Activated naive CD8-positive, alpha-beta T cell treated with anti-CD3 and anti-CD28 coated beads, Interleukin-2, amount 50 U/mL, for 16 hours (primary cell): ENCODE measurements at regions not wholly inside any gene's neighbourhood (a gene's known extent, or its start where the extent isn't known, plus 50 kb on each side); places are given as distances from the start of the nearest gene placed in this dataset.

Experiments
- DNase-seq: peaks from one replicate; pipeline ENCODE4 v3.0.0-alpha.2; 2020; ENCODE audit warnings: low read depth, low spot score

DNA sequence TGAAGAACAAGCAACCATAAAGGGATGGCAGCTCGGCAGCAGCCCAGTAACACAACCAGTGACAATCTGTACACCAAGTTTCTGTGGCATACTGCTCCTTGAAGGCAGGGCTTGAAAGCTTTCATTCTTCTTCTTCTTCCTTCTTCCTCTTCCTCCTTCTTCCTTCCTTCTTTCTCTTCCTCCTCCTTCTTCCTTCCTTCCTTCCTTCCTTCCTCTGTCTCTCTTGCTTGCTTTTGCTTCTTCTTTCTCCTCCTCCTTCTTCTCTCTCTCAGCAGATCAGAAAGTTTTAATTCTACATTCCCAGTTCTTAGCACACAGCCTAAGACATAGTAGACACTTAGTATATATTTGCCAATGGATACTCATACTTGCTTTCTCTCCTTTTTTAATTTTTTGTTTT, 95.9 kb downstream of the GLUL start:
- no peak for DNase-seq

GRCh38 chr1:182293119-182293589, 98.4 kb downstream of the GLUL start:
- no peak for DNase-seq

DNA sequence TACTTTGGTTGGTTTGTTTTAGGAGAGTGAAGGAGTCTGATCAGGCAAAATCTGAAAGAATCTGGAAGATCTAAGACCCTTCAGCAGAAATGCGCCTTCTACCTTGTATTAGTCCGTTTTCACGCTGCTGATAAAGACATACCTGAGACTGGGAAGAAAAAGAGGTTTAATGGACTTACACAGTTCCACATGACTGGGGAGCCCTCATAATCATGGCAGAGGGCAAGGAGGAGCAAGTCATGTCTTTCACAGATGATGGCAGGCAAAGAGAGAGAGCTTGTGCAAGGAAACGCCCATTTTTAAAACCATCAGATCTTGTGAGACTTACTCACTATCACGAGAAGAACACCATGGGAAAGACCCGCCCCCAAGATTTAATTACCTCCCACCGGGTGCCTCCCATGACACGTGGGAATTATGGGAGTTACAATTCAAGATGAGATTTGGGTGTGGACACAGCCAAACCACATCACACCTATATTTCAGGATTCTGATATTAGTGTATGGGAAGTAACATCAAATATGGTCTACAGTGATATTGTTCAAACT, 99.3 kb downstream of the GLUL start:
- DNase-seq, result no peak

DNA sequence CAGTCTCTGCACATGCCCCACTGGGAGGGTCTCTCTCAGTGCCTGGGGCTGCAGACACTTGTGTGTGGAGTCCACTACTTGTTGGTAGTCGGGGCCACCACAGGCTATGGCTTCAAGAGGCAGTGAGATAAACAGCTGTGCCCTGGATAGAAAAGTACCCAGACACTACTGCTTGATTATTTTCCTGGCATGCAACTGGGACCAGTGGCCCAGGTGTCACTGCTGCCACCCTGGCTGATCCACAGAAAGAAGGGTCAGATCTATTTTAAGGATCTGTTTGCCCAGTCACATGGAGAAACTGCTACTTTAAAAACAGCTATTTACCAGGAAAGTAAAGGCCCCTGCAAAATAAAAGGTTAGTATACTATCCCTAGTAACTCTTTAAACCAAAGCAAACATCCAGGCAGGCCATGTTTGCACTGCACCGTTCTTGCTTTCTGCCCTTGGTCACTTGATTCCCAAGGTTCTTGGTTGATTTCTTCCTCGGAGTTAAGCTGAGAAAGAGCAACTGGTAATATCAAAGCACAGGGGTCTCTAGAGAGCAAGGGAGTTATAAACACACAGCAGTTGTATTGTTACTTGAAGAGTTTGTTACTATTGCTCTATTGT, 99.9 kb downstream of the GLUL start:
- DNase-seq, result no peak

GRCh38 chr1:182288749-182289604, 102.6 kb downstream of the GLUL start:
- no peak for DNase-seq

- no peak for DNase-seq
Observed at GRCh38 chr1:182286761-182287160, 104.8 kb downstream of the GLUL start.

- no peak for DNase-seq
Observed at GRCh38 chr1:182283746-182284544, 107.6 kb downstream of the GLUL start.

DNA sequence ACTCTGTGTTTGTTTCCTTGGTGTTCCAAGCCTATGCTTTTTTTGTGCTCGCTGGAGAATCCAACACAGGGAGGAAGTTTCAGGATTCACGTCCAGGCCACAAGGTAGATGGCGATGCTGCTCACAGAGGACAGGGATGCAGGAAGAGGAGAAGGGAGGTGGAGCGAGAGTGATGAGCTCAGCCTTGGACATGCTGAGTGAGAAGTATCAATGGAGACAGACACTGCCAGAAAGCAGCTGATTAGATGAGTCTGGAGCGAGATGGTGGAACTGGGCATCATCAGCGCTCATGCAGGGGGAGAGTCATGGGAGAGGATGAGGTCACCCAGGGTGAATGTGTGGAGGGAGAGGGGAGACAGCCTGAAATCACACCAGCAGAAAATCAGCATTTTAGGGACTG, 110.0 kb downstream of the GLUL start:
- no peak for DNase-seq

DNA sequence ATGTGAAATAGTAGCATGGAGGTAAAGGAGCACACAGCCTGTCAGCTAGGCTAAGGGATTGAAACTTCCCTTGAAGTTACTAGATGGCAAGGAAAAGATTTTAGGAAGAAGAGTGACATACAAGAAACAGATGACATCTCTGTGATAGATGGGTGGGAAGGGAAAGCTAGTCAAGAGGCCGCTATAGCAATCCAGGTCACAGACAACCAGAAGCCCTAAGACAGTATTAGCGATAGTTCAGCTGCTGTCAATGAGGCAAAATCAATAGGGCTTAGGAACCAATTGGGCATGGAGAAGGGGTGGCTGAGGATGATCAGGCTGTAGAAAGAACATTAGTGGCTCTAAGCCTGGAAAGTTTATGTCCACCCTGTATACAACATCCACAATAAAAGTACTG, 111.1 kb downstream of the GLUL start:
- no peak for DNase-seq

GRCh38 chr1:182279724-182280503, 111.7 kb downstream of the GLUL start:
- no peak for DNase-seq

- DNase-seq, result no peak
Observed at GRCh38 chr1:182279302-182279701, 112.3 kb downstream of the GLUL start.

DNA sequence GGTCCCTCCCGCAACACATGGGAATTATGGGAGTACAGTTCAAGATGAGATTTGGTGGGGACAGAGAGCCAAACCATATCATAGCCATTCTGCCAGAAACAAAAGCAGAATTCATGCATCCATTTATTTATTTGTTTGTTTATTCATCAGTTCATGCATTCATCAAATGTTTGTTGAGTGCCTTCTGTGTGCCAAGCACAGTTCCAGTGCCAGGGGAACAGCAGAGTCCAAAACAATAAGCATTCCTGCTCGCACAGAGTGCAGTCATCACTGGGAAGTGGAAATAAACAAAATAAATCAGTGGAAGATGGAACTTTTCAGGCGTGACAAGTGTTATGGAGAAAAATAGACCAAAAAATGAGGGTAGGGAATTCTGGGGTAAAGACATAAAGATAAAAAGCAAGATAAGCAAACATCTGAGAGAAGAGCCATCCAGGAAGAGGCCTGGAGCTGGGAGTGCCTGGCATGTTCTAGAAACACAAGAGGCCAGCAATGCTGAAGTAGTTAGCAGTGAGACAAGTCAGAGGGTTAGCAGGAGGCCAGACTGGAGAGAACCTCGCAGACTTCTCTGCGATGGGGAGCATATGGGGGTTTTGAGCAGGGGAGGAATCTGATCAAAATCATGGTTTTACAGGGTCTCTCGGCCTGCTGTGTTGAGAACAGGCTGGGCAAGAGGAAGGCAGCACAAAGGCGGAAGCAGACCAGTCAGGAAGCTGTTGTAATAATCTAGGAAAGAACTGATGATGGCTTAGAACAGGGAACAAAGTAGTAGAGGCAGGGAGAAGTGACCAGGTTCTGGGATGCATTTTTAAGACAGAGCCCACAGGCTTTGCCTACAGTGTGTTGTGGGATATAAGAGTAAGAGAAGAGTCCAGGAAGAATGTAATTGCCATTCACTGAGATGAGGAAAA, 113.2 kb downstream of the GLUL start:
- DNase-seq, result no peak

DNA sequence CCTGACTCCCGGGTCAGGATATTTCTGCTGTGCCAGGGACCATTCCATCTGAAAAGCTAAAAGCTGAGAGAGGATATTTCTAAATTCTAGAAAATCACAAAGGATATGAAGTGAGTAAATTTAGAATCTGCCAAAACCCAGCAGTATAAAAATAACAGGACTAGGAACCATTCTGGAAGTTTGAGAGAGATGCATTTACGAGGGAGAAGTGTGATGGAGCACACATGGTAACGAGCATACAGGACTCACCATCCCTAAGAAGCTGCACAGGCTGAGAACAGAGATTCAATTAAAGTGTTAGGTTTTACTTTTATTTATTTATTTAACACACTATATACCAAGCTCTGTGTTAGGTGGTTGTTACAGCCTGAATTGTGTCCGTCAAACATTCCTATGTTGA, 116.3 kb downstream of the GLUL start:
- no peak for DNase-seq

DNA sequence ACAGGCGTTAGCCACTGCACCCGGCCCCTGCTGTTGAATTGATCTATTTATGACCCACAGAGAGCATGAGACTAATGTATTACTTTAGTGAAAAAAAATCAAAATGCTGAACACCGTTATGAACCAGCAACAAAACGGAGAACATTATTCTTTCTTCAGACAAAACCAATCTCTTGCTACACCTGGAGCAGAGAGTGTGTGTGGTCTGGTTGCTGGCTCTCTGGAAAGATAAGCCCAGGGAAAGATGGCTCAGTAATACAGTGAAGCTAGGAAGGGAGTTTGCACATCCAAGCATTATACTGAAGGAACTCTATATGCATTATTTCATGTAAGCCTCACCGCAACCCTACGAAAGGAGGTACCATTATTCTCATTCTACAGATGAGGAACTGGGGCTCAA, 117.0 kb downstream of the GLUL start:
- no peak for DNase-seq

DNA sequence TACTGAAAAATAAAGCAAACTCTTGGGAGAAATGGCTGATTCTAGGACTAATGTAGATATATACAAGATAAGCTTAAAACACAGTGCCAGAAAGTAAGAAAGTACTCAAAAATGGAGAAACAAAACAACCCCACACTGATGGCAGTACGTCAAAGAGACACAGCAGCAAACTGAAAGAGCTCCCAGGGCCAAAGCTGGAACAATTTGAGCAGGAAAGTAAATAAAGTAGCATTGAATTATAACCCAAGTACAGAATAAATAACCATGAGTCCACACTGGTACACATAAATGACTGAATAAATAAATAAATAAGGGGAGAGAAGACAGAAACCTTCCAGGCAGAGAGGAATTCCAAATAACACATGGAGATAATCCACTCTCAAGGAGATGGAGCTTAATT, 120.9 kb downstream of the GLUL start:
- no peak for DNase-seq

DNA sequence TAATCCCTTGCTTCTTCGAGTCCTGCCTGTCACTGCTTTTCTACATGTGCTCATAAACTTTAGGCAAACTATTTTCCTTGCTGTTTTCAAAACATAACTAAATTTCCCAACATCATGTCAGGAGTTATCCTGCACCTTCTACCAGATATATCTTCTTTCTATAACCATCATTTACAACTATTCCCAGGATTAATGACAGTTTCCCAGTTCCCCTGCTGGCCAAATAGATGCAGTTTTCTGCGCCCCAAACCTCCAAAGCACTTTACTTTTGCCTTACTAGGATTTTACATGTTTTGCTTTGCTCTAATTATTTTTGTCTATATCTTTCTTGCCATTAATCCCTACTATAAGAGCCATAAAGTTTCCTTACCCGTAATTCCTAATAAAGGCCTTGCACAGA, 122.5 kb downstream of the GLUL start:
- DNase-seq, result no peak

DNA sequence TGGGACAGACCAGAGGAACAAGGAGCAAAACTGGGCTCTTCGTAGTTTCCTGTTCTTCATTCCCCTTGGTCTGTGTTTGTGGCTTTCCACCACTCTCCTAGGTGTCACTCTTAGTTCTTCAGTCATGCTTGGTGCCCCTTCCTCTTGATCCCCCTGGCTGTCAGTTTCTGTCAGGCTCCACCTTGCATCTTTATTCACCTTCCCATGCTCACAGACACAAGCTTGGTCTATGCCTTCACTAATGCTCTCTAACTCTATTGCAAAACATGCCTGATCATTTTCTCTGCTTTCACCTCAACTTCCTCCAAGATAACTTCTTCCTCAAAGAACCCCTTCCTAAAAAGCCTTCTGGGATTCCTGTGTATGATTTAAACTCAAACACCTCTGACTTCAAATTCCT, 122.9 kb downstream of the GLUL start:
- no peak for DNase-seq

DNA sequence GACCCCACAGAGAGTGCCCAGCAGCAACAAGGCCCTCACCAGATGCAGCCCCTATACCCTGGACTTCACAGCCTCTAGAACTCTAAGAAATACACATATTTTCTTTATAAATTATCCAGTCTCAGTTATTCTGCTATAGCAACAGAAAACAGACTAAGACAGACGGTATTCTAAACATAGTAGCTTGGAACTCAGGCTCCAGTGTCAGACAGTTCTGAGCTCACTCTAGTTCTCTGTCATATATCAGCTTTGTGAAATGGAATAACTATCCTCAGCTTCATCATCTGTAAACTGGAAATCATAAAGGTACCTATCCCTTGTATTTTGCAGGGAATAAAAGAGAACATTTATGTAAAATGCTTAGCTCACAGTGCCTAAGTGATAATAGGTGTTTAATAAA, 127.4 kb downstream of the GLUL start:
- no peak for DNase-seq

DNA sequence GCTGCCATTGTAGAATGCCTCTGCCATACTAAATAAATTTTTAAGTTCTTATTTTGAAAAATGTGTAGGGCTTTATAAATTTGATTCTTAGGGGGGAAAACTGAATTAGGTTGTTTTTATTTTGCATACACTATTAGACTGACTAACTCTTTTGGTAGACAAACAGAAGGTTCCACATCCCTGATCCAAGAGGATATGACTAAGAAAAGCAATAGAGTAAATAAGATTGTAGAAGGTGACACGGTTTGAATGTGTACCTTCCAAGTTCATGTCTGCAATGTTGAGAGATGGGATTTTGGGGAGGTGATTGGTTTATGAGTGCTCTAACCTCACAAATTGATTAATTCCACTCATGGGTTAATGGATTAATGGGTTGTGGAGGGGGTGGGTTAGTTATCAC, 127.9 kb downstream of the GLUL start:
- DNase-seq, result no peak

DNA sequence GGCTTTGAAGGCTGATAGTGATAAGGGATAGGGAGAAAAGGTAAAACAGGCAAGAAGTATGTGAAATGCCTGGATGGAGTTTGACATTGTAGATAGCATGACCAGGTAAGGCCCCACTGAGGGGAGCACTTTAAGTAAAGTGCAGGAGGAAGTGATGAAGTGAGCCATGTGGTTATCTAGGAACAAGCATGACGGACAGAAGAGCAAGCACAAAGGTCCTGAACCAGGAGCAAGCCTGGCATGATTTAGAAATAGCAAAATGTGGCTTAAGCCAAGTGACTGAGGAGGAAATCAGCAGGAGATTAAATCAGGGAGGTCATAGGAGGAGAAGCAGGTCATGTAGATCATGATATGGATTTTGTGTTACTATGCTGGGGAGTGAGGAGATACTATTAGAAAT, 129.2 kb downstream of the GLUL start:
- no peak for DNase-seq
